ENCODE measurements at regions not wholly inside any gene's neighbourhood (a gene's known extent, or its start where the extent isn't known, plus 50 kb on each side); places are given as distances from the start of the nearest gene placed in this dataset.

GRCh38 chr9:85151741-85152140 lies 482.2 kb downstream of the NTRK2 start:
- TF ChIP-seq POLR2A (IDR thresholded peaks at IDR 0.05) (no peak), POLR2AphosphoS5 (IDR thresholded peaks at IDR 0.05) (no peak), CTCF (IDR thresholded peaks at IDR 0.05) (no peak)
- Histone ChIP-seq H3K4me1 (no peaks in the 10 kb centered on the region), H3K27ac (no peak overlapping the region), H3K27me3 (no peaks in the 10 kb centered on the region), H3K36me3 (no peaks in the 10 kb centered on the region), H3K4me3 (no peak overlapping the region), H3K9me3 (no peaks in the 10 kb centered on the region)
- intact Hi-C loops (cut with DNase I; ENCODE audit: low total_unique reads), result no loop called here
- DNase-seq (ENCODE audit: low spot score in 2 of 2), result no peak

- intact Hi-C loops (cut with DNase I; ENCODE audit: low total_unique reads), result no loop called here
- Histone ChIP-seq H3K36me3 (no peaks in the 10 kb centered on the region), H3K9me3 (no peaks in the 10 kb centered on the region), H3K27ac (no peak overlapping the region), H3K4me1 (no peaks in the 10 kb centered on the region), H3K27me3 (no peaks in the 10 kb centered on the region), H3K4me3 (no peak overlapping the region)
- TF ChIP-seq CTCF (IDR thresholded peaks at IDR 0.05) (no peak), POLR2AphosphoS5 (IDR thresholded peaks at IDR 0.05) (no peak), POLR2A (IDR thresholded peaks at IDR 0.05) (no peak)
- no peak for DNase-seq (ENCODE audit: low spot score in 2 of 2)
Measured at GRCh38 chr9:85151162-85151561, 481.6 kb downstream of the NTRK2 start.

GRCh38 chr9:85147046-85147640 lies 477.6 kb downstream of the NTRK2 start:
- Histone ChIP-seq H3K9me3 (no peaks in the 10 kb centered on the region), H3K4me1 (no peaks in the 10 kb centered on the region), H3K27me3 (no peaks in the 10 kb centered on the region), H3K36me3 (no peaks in the 10 kb centered on the region), H3K4me3 (no peak overlapping the region), H3K27ac (no peak overlapping the region)
- intact Hi-C loops (cut with DNase I; ENCODE audit: low total_unique reads), result no loop called here
- TF ChIP-seq POLR2A (IDR thresholded peaks at IDR 0.05) (no peak), POLR2AphosphoS5 (IDR thresholded peaks at IDR 0.05) (no peak), CTCF (IDR thresholded peaks at IDR 0.05) (no peak)
- no peak for DNase-seq (ENCODE audit: low spot score in 2 of 2)

GRCh38 chr9:85142968-85143367 lies 473.4 kb downstream of the NTRK2 start:
- TF ChIP-seq POLR2A (IDR thresholded peaks at IDR 0.05) (no peak), POLR2AphosphoS5 (IDR thresholded peaks at IDR 0.05) (no peak), CTCF (IDR thresholded peaks at IDR 0.05) (peak; percentile 11 to 68 (median 33))
- intact Hi-C loops (cut with DNase I; ENCODE audit: low total_unique reads), result no loop called here
- Histone ChIP-seq H3K4me3 (no peak overlapping the region), H3K9me3 (no peaks in the 10 kb centered on the region), H3K27ac (no peak overlapping the region), H3K36me3 (no peaks in the 10 kb centered on the region), H3K4me1 (no peaks in the 10 kb centered on the region), H3K27me3 (no peaks in the 10 kb centered on the region)
- no peak for DNase-seq (ENCODE audit: low spot score in 2 of 2)

- H3K27ac ChIP-seq, result no peak overlapping the region
- no peak for TF ChIP-seq POLR2AphosphoS5 (IDR thresholded peaks at IDR 0.05)
- no peak for TF ChIP-seq POLR2A (IDR thresholded peaks at IDR 0.05)
- TF ChIP-seq CTCF (IDR thresholded peaks at IDR 0.05), result no peak
- H3K36me3 ChIP-seq, result no peaks in the 10 kb centered on the region
- no peaks in the 10 kb centered on the region for H3K27me3 ChIP-seq
- DNase-seq (ENCODE audit: low spot score in 2 of 2), result no peak
- intact Hi-C loops (cut with DNase I; ENCODE audit: low total_unique reads), result no loop called here
- no peaks in the 10 kb centered on the region for H3K9me3 ChIP-seq
- no peaks in the 10 kb centered on the region for H3K4me1 ChIP-seq
- no peak overlapping the region for H3K4me3 ChIP-seq
Measured at GRCh38 chr9:85142496-85142911, 473.0 kb downstream of the NTRK2 start.

Measured in breast epithelium (tissue), 4 donors.